Fibroblast of mammary gland (primary cell): ENCODE measurements at regions not wholly inside any gene's neighbourhood (a gene's known extent, or its start where the extent isn't known, plus 50 kb on each side); places are given as distances from the start of the nearest gene placed in this dataset.
A peak's percentile ranks its signal among the peaks of the same experiment; 100 is the strongest.

Experiments
- DNase-seq: peaks from one replicate; pipeline ENCODE4 v3.0.0-alpha.2; 2010; ENCODE audit warnings: low read depth
- H3K4me3 ChIP-seq: 2 replicates; pipeline ENCODE4 v1.5.1; 2011; ENCODE audit warnings: low read depth, mild to moderate bottlenecking, low read length, moderate library complexity; ENCODE audit not compliant: control insufficient read depth
- CTCF ChIP-seq: conservative IDR thresholded peaks from 2 replicates; pipeline ENCODE4 v1.5.1; 2011; ENCODE audit warnings: low read depth, low read length, inconsistent platforms; ENCODE audit not compliant: control insufficient read depth, insufficient read depth

- no peak overlapping the region for H3K4me3 ChIP-seq
- no peak for DNase-seq
- TF ChIP-seq CTCF, result no peak
Observed at GRCh38 chr20:47957135-47957534, 171.9 kb upstream of the SULF2 start.

DNA sequence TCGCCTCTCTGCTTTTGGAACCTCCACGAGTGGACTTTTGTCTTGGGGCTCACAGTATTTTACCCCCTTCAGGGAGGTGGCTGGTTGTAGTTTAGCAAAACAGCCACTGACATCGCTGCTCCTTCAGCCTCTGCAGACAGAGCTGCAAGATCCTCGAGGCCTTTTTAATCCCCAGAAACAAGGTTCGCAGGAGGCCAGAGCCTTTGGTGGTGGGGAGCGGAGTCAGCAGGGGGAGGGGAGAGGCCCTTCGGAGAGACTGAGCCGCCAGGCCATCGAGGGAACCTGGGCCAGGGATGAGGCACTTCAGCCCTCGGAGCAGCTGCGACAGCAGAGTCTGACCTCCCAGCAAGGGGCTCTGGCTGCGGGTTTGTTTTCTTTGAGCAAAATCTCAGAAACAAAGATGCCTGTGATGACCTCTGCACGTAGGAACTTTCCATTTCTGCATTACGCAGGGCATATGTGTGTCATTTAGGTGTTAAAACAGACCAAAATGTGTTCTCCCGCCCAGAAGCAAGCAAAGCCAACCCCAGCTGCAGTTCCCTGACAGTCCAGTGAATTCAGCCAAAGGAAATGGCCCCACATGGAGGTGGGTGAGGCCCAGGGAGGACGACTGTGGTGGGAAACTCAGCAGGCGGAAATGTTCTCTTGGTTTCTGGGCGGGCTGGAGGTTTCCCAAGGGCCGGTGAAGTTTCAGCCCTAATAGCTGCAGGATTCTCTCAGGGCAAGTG lies 171.2 kb upstream of the SULF2 start:
- no peak for TF ChIP-seq CTCF
- no peak overlapping the region for H3K4me3 ChIP-seq
- peak; percentile 19 for DNase-seq

DNA sequence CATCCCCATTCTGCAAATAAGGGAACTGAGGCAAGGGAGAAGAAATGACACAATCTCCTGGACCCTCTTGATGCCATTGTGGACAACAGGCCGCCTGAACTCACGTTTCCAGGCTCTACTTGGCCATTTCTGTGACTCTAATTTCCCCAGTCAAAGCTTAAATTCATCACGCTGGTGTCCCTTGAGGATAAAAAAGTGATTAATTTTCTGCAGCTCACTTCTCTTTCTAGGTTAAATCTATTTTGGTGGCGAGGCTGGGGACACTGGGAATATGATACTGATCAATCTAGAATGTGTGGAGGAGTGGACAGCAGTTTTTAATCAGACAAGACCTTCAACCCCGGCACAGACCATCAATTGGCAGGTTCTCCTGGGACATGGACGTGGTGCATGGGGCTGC lies 168.2 kb upstream of the SULF2 start:
- DNase-seq, result no peak
- TF ChIP-seq CTCF, result no peak
- no peak overlapping the region for H3K4me3 ChIP-seq

DNA sequence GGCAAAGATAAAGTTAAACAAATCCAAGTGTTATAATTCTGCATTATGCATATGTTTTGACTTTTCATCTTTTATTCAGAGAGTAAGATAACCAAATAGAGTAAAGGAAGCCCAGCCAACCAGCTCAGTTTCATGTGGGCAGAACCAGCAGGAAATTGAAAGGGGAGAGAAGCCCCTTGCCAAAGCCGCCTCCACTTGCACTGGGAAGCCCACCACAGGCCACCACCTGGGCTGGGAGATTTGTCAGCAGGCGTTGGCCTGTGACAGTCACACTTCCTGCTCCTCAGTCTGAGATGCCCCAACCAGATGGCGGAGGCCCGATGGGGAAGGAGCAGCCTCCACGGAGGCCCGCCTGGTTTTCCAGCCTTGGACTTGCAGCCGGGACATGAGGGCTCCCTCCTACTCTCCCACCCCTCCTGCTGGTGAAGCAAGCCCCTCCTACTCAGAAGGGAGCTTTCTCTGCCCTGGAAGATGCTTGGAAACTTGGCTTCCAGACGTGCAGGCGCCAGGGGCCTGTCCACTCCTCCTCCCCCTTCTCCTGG lies 166.8 kb upstream of the SULF2 start:
- H3K4me3 ChIP-seq, result no peak overlapping the region
- DNase-seq, result no peak
- no peak for TF ChIP-seq CTCF

GRCh38 chr20:47951521-47951971 lies 166.3 kb upstream of the SULF2 start:
- no peak overlapping the region for H3K4me3 ChIP-seq
- DNase-seq, result peak; percentile 56
- TF ChIP-seq CTCF, result no peak

DNA sequence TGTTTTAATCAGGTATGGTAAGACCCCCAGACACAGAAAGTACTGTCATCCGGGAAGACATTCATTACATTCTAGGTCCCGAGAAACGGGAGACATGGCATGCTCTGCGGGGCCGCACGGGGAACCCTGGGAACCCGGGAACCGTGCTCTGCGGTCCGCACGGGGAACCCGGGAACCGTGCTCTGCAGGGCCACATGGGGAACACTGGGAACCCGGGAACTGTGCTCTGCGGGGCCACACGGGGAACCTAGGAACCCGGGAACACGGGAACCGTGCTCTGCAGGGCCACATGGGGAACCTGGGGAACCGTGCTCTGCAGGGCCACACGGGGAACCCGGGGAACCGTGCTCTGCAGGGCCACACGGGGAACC lies 165.6 kb upstream of the SULF2 start:
- DNase-seq, result no peak
- TF ChIP-seq CTCF, result no peak
- no peak overlapping the region for H3K4me3 ChIP-seq
